DMS153 treated with DMSO at 0.1 percent for 48 hours (cell line): ENCODE measurements at regions not wholly inside any gene's neighbourhood (a gene's known extent, or its start where the extent isn't known, plus 50 kb on each side); places are given as distances from the start of the nearest gene placed in this dataset.
"Not testable (repeated sequence)": the region's sequence is repeated elsewhere in the genome, so short reads cannot be mapped to it uniquely, and the experiment has no call there.

ENCODE experiments used
- DNase-seq: peaks from one replicate; lab custom pipeline; 2025; ENCODE audit not compliant: unreplicated experiment; lab: John Stamatoyannopoulos, UW

GRCh38 chr17:22129920-22130319, 437.6 kb downstream of the KCNJ18 start:
- not testable (repeated sequence) for DNase-seq

GRCh38 chr17:22131740-22132139, 439.4 kb downstream of the KCNJ18 start:
- no peak for DNase-seq

- DNase-seq: no peak
These were observed 446.6 kb downstream of the KCNJ18 start for GRCh38 chr17:22138861-22139469.

DNA sequence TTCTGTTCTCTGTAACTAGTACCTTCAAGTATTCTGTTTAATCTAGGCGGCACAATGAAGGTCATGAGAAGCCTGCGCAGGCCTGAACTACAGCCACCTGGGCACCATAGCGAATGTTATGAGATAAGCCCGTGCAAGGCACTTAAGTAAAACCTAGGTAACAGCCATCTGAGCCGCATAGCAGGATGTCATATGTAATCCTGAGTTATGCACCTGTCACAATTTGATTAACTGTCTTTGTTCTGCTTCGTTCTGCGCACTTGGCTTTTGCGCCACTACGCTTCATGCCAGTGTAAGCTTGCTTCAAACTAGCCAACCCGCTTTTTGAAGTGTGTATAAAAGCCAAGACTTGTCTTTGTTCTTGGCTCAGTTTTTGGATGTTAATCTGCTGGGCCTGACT, 449.8 kb downstream of the KCNJ18 start:
- no peak for DNase-seq

DNA sequence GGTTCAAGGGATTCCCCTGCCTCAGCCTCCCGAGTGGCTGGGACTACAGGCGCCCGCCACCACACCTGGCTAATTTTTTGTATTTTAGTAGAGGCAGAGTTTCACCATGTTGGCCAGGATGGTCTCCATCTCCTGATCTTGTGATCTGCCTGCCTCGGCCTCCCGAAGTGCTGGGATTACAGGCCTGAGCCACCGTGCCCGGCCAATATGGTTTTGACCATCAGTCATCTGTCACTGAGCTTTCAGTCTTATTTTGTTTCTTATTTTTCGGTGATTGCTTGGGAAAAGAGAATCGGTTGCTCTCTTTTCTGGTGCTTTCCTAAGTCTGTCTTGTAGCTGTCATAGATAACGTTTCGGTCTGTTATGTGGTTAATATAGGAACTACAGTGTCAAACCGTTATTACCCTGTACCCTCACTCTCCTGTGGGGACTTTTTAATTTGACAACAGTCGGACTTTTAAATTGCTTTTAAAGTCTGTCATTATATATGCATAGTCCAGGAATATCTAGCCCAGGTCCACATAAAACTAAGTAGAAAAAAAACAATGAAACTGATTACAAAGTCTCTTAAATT, 453.4 kb downstream of the KCNJ18 start:
- DNase-seq: no peak

GRCh38 chr17:22158364-22158763, 466.0 kb downstream of the KCNJ18 start:
- no peak for DNase-seq

DNA sequence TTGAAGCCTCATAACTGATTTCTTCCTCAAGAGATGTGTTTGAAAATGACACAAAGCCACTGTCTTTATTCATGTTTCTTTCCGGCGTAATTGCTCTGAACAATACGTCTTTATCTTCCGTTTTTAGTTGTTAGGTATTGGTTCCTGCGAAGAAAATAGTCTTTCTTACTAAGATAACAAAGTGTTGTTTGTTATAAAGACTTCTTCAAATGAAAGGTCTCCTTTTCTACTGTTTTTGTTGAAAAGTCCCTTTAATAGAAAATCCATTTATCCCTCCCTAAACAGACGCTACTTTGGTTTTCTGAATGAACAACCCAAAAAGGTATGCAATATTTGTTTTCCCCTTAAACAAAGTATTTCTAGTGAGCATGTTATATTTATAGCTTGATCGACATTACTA, 469.1 kb downstream of the KCNJ18 start:
- no peak for DNase-seq

- no peak for DNase-seq
These were observed 479.3 kb downstream of the KCNJ18 start for GRCh38 chr17:22171631-22172030.

DNA sequence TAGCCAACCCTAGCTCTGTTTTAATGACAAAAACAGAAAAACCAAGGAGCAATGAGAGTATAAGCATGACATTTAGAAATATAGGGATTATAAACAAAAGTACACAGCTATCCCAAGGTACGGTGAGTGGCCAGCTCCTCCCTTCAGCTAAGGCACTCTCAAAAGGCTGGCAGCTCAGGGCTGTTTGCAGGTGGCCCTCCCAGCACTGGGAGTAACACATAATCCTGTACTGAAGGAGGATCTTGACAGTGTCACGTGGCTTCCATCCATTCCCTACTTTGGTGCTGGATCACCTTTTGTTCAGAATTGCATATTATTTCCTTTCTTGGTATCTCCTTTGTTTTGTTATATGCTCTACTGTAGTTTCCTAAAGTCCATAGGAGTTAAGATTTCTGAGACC, 500.8 kb downstream of the KCNJ18 start:
- DNase-seq: no peak

DNA sequence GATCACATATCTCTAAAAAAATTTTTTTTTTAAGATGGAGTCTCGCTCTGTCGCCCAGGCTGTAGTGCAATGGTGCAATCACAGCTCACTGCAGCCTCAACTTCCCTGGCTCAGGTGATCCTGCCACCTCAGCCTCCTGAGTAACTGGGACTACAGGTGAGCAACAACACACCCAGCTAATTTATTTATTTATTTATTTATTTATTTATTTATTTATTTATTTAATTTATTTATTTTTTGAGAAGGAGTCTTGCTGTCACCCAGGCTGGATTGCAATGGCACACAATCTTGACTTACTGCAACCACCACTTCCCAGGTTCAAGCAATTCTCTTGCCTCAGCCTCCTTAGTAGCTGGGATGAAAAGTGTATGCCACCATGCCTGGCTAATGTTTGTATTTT, 507.9 kb downstream of the KCNJ18 start:
- DNase-seq: not testable (repeated sequence)

DNA sequence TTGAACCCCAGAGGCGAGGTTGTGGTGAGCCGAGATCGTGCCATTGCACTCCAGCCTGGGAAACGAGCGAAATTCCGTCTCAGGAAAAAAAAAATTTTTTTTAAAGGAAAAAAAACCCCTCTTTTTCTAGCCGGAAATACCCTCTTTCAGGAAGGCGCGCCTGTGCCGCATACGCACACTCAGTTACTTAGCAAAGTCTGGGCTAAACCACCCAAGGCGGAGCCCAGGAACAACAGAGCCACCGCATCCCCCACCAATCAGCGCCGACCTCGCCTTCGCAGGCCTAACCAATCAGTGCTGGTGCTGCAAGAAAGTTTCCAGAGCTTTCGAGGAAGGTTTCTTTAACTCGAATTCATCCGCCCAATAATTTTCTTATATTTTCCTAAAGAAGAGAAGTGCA, 510.4 kb downstream of the KCNJ18 start:
- no peak for DNase-seq

DNA sequence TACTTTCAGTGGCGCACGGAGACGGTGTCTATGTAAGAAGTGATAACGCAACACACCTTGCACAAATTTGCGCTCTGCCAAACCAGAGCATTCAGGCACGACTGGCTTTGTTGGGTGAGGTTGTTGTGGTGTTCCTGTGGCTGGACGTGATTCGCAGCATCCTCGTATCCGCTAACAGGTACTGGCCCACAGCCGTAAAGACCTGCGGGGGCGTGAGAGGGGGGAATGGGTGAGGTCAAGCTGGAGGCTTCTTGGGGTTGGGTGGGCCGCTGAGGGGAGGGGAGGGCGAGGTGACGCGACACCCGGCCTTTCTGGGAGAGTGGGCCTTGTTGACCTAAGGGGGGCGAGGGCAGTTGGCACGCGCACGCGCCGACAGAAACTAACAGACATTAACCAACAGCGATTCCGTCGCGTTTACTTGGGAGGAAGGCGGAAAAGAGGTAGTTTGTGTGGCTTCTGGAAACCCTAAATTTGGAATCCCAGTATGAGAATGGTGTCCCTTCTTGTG, 510.9 kb downstream of the KCNJ18 start:
- no peak for DNase-seq

DNA sequence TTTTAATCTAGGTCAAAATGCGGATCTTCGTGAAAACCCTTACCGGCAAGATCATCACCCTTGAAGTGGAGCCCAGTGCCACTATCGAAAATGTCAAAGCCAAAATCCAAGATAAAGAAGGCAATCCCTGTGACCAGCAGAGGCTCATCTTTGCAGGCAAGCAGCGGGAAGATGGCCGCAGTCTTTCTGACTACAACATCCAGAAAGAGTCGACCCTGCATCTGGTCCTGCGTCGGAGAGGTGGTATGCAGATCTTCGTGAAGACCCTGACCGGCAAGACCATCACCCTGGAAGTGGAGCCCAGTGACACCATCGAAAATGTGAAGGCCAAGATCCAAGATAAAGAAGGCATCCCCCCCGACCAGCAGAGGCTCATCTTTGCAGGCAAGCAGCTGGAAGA, 511.8 kb downstream of the KCNJ18 start:
- DNase-seq: not testable (repeated sequence)

- DNase-seq: not testable (repeated sequence)
These were observed 517.9 kb downstream of the KCNJ18 start for GRCh38 chr17:22210212-22210611.

GRCh38 chr17:22213169-22213568, 520.8 kb downstream of the KCNJ18 start:
- DNase-seq: not testable (repeated sequence)

GRCh38 chr17:22217135-22217534, 524.8 kb downstream of the KCNJ18 start:
- no peak for DNase-seq

GRCh38 chr17:22221344-22221743, 529.0 kb downstream of the KCNJ18 start:
- no peak for DNase-seq

- not testable (repeated sequence) for DNase-seq
These were observed 534.2 kb downstream of the KCNJ18 start for GRCh38 chr17:22226477-22226876.

DNA sequence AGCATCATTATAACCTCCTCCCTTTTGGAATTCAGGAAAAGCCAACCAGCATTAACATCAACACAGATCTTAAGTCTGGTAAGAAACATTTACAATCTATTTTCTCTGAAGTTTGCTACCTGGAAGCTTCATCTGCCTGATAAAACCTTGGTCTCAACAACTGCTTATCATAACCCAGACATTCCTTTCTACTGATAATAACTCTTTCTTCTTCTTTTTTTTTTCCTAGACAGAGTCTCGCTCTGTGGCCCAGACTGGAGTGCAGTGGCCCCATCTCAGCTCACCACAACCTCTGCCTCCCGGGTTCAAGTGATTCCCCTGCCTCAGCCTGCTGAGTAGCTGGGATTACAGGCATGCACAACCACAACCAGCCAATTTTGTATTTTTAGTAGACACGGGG, 534.6 kb downstream of the KCNJ18 start:
- DNase-seq: not testable (repeated sequence)

GRCh38 chr17:22227699-22228553, 535.6 kb downstream of the KCNJ18 start:
- DNase-seq: not testable (repeated sequence)

DNA sequence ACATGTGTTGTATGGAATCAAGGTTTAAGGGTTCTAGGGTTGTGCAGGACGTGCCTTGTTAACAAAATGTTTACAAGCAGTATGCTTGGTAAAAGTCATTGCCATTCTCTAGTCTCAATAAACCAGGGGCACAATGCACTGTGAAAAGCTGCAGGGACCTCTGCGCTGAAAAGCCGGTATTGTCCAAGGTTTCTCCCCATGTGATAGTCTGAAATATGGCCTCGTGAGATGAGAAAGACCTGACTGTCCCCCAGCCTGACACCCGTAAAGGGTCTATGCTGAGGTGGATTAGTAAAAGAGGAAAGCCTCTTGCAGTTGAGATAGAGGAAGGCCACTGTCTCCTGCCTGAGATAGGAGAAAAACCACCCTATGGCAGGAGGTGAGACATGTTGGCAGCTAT, 537.5 kb downstream of the KCNJ18 start:
- not testable (repeated sequence) for DNase-seq

DNA sequence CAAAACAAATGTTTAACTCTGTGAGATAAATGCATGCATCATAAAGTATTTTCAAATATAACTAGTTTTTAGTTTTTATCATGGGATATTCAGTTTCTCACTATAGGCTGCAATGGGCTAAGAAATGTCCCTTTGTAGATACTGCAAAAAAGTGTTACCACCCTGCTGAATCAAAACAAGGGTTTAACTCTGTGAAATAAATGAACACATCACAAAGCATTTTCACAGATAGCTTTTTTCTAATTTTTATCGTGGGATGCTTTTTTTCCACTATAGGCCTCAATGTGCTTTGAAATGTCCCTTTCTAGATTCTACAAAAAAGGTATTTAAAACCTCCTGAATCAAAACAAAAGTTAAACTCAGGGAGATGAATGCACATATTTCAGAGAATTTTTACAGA, 541.1 kb downstream of the KCNJ18 start:
- DNase-seq: no peak
